Left renal pelvis (tissue), 4 donors: ENCODE measurements at regions not wholly inside any gene's neighbourhood (a gene's known extent, or its start where the extent isn't known, plus 50 kb on each side); places are given as distances from the start of the nearest gene placed in this dataset.

Experiments
- DNase-seq, 4 donors: peaks; one replicate each; pipeline ENCODE4 v3.0.0-alpha.2; 2013; ENCODE audit warnings: low read depth in 4 of 4, low spot score in 3 of 4

DNA sequence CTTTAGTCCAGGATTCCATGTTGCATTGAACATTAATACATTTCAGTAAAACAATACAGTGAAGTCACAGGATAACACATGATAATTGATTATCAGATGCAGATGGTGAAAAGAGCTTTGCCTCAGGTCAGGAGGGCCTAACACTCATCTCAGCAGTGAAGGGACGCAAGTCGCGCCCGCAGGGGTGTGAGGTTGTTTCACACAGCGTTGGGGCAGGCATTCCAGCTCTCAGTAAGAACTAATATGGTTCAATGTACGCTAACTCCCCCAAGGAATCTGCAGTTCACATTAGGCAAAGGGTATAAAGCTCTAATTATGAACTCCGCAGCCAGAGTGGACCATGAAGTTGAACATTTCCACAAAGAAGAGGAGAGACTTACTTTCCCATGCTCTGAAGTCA lies 53.1 kb upstream of the ATL2 start:
- no peak for DNase-seq

DNA sequence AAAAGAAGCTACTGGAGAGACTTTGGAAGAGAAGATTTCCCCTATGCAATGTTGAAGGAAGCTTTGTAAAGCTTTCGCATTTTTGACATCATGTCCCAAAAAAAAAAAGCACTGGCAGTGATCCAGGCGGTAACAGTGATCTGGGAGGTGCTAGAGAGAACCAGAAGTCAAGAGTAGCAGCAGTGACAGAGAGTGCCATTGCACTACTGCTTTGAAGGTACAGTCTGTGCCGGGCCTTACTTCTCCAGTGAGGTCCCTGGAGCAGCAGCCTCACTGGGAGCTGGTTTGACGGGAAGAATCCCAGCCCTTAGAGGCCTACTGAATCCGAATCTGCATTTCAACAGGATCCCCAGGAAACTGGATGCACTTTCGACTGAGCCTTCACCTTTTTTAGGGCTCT lies 50.9 kb upstream of the ATL2 start:
- DNase-seq: no peak

DNA sequence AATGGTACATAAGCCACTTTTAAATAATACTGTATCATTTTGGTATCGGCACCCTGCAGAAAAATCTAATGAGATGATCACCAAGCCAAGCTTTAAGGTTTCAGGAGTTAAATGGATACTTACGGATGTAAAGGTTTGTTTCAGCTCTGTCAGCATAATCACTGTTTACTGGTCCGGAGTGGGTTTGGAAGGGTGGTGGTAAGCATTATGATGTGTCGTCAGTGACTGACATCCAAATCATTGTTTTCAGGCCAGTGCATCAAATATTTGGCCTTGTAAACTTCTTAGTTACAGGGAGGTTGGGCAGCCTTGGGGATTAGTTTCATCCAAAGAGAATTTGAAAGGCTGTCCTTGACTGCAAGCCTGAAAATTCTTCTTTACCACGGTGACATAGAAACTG lies 50.0 kb upstream of the ATL2 start:
- DNase-seq: no peak
